Progenitor cell of endocrine pancreas (in vitro differentiated cells): ENCODE measurements at regions not wholly inside any gene's neighbourhood (a gene's known extent, or its start where the extent isn't known, plus 50 kb on each side); places are given as distances from the start of the nearest gene placed in this dataset.

Source experiments
- DNase-seq: peaks from one replicate; pipeline ENCODE4 v3.0.0; 2021; ENCODE audit warnings: low spot score; ENCODE audit not compliant: unreplicated experiment
- H3K27ac Mint-ChIP-seq: 2 replicates; pipeline ENCODE4 v1.8.0; 2021; ENCODE audit warnings: mild to moderate bottlenecking, moderate library complexity, mixed read lengths
- H3K27me3 Mint-ChIP-seq: 2 replicates; pipeline ENCODE4 v1.8.0; 2021; ENCODE audit warnings: mixed read lengths
- H3K36me3 Mint-ChIP-seq: 2 replicates; pipeline ENCODE4 v1.8.0; 2022; ENCODE audit warnings: mixed read lengths; ENCODE audit not compliant: insufficient read depth
- H3K4me1 Mint-ChIP-seq: 2 replicates; pipeline ENCODE4 v1.8.0; 2021; ENCODE audit warnings: low read depth, mixed read lengths
- H3K4me3 Mint-ChIP-seq: 2 replicates; pipeline ENCODE4 v1.8.0; 2021; ENCODE audit warnings: low read depth, mild to moderate bottlenecking, moderate library complexity, mixed read lengths
- H3K9me3 Mint-ChIP-seq: 2 replicates; pipeline ENCODE4 v1.8.0; 2021; ENCODE audit warnings: low read depth, mixed read lengths
- CTCF ChIP-seq: fragments of 200-600 bp; sonication (generic); IDR thresholded peaks from one replicate; pipeline ENCODE4 v1.5.0; 2021; ENCODE audit warnings: antibody characterized with exemption, mild to moderate bottlenecking; ENCODE audit not compliant: unreplicated experiment

DNA sequence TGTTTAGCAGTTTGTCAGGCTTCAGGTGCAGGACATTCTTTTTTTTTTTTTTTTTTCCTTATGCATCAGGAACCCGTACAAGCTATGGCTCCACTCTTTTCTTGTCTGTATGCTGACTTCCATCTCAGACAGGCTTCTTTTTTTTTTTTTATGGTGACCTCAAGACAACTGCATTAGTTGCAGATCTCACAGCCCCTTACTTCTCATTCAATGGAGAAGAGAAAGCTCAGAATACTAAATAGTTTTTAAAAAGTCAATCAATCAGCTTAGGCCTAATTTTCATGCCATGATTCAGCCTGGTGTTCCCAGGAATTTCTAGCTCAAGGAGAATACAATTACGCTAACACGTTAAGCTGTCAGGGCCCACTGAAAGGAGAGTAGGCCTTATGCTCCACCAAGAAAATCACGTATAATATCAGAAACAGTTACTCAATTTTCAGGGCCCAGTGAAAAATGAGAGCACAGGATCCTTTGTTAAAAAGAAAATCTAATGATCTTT lies 1596.0 kb upstream of the MIR17HG start:
- Mint-ChIP-seq H3K27me3 (no peaks in the 10 kb centered on the region), H3K36me3 (no peaks in the 10 kb centered on the region), H3K27ac (no peak overlapping the region), H3K9me3 (peaks cover 8% of the 10 kb centered on the region), H3K4me3 (no peak overlapping the region), H3K4me1 (peaks cover 7% of the 10 kb centered on the region)
- no peak for TF ChIP-seq CTCF
- no peak for DNase-seq

DNA sequence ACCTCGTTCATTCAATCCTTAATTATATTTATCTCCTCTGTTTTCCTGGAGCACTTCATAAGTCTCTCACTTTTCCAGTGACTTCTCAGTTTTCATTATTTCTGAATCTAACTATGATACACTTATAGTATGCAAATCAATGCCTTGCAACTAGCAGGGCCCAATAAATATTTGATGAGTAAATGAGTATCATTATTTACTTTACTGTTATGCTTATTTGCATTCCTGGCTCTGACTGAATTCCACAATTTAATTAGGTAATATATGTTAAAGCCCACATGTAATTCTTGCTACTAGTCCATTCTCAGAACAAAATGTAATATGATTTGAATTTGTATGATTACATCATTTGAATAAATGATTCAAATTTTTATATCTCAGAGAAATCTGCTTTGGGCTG lies 1595.1 kb upstream of the MIR17HG start:
- peaks cover 7% of the 10 kb centered on the region for H3K4me1 Mint-ChIP-seq
- DNase-seq: no peak
- no peak overlapping the region for H3K4me3 Mint-ChIP-seq
- no peaks in the 10 kb centered on the region for H3K36me3 Mint-ChIP-seq
- no peaks in the 10 kb centered on the region for H3K27me3 Mint-ChIP-seq
- H3K9me3 Mint-ChIP-seq: peaks cover 9% of the 10 kb centered on the region
- H3K27ac Mint-ChIP-seq: no peak overlapping the region
- no peak for TF ChIP-seq CTCF

- TF ChIP-seq CTCF: no peak
- H3K4me1 Mint-ChIP-seq: peaks cover 7% of the 10 kb centered on the region
- H3K27ac Mint-ChIP-seq: no peak overlapping the region
- H3K36me3 Mint-ChIP-seq: no peaks in the 10 kb centered on the region
- no peaks in the 10 kb centered on the region for H3K27me3 Mint-ChIP-seq
- DNase-seq: no peak
- no peak overlapping the region for H3K4me3 Mint-ChIP-seq
- H3K9me3 Mint-ChIP-seq: peaks cover 9% of the 10 kb centered on the region
Measured at GRCh38 chr13:89755729-89756492, 1591.6 kb upstream of the MIR17HG start.

DNA sequence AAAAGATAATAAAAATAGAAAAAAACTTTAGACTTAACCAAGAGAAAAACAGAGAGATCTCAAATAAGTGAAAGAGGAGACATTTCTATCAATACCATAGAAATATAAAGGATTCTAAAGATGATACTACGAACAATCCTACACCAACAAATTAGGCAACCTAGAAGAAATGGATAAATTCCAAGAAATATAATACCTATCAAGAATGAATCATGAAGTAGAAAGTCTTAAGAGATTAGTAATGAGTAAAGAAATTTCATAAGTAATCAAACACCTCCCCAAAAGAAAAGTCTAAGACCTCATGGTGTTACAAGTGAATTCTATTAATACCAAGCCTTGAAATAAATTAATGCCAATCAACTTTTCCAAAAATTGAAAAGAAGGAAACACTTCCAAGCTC lies 1584.5 kb upstream of the MIR17HG start:
- H3K9me3 Mint-ChIP-seq: no peaks in the 10 kb centered on the region
- TF ChIP-seq CTCF: no peak
- H3K36me3 Mint-ChIP-seq: no peaks in the 10 kb centered on the region

DNA sequence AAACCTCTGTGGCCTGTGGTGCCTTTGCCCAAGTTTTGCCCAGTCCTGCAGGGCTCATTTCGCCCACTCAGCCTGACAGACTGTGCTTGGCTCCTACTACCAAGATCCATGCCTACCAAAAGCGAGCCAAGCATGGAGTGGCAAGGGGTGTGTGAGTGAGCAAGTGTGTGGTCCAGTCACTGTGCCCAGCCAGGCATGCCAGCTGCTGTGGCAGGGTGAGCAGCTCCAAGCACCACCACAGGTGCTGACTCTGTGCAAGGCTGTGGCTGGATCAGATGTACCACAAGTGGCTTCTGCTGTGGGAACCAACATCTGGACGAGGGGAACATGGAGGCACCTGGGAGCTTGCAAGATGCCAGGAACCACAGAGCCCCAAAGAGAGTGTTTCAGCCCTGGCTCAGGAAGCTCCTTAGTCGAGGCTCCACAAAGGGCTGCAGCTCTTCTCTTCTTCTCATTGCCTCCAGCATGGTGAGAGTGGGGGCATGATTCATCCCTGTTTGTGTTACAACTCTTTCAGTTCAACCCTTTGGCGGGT lies 1564.2 kb upstream of the MIR17HG start:
- DNase-seq: no peak
- Mint-ChIP-seq H3K4me1 (no peaks in the 10 kb centered on the region), H3K36me3 (no peaks in the 10 kb centered on the region), H3K27ac (no peak overlapping the region), H3K4me3 (no peak overlapping the region), H3K9me3 (peaks cover 3% of the 10 kb centered on the region), H3K27me3 (no peaks in the 10 kb centered on the region)
- TF ChIP-seq CTCF: no peak

More for the DNA sequence above, 1584.5 kb upstream of the MIR17HG start:
- Mint-ChIP-seq H3K4me3 (no peak overlapping the region), H3K27me3 (no peaks in the 10 kb centered on the region), H3K4me1 (peaks cover 2% of the 10 kb centered on the region), H3K27ac (no peak overlapping the region)
- DNase-seq: no peak
